HG03342 (cell line): ENCODE measurements at regions not wholly inside any gene's neighbourhood (a gene's known extent, or its start where the extent isn't known, plus 50 kb on each side); places are given as distances from the start of the nearest gene placed in this dataset.
A peak's percentile ranks its signal among the peaks of the same experiment; 100 is the strongest.
"Not testable (repeated sequence)": the region's sequence is repeated elsewhere in the genome, so short reads cannot be mapped to it uniquely, and the experiment has no call there.

ENCODE experiments used
- ATAC-seq: cut with Tn5 transposase; IDR thresholded peaks from one replicate; pipeline ENCODE4 v1.9.1; 2021; ENCODE audit warnings: mild to moderate bottlenecking, moderate library complexity; ENCODE audit not compliant: unreplicated experiment

GRCh38 chr4:116180157-116180601, 905.2 kb downstream of the TRAM1L1 start:
- ATAC-seq: peak; percentile 44

- not testable (repeated sequence) for ATAC-seq
Observed at GRCh38 chr4:116151371-116151770, 934.0 kb downstream of the TRAM1L1 start.

- no peak for ATAC-seq
Observed at GRCh38 chr4:116150152-116150551, 935.2 kb downstream of the TRAM1L1 start.

- ATAC-seq: no peak
Observed at GRCh38 chr4:116143198-116143597, 942.2 kb downstream of the TRAM1L1 start.

GRCh38 chr4:116132946-116133345, 952.4 kb downstream of the TRAM1L1 start:
- no peak for ATAC-seq

GRCh38 chr4:116126794-116127193, 958.6 kb downstream of the TRAM1L1 start:
- no peak for ATAC-seq

GRCh38 chr4:116122124-116122523, 963.3 kb downstream of the TRAM1L1 start:
- ATAC-seq: no peak

- no peak for ATAC-seq
Observed at GRCh38 chr4:116118221-116118620, 967.2 kb downstream of the TRAM1L1 start.

- ATAC-seq: not testable (repeated sequence)
Observed at GRCh38 chr4:116112861-116113260, 972.5 kb downstream of the TRAM1L1 start.

GRCh38 chr4:116110713-116111112, 974.7 kb downstream of the TRAM1L1 start:
- no peak for ATAC-seq

- no peak for ATAC-seq
Observed at GRCh38 chr4:116108606-116109005, 976.8 kb downstream of the TRAM1L1 start.

- no peak for ATAC-seq
Observed at GRCh38 chr4:116101321-116101720, 984.1 kb downstream of the TRAM1L1 start.

- no peak for ATAC-seq
Observed at GRCh38 chr4:116099596-116099995, 985.8 kb downstream of the TRAM1L1 start.

GRCh38 chr4:116097353-116097752, 983.9 kb upstream of the NDST4 start:
- ATAC-seq: not testable (repeated sequence)

- no peak for ATAC-seq
Observed at GRCh38 chr4:116092961-116093360, 979.5 kb upstream of the NDST4 start.

- ATAC-seq: no peak
Observed at GRCh38 chr4:116088771-116089170, 975.4 kb upstream of the NDST4 start.

GRCh38 chr4:116082808-116083366, 969.5 kb upstream of the NDST4 start:
- peak; percentile 55 for ATAC-seq

GRCh38 chr4:116073051-116073450, 959.6 kb upstream of the NDST4 start:
- no peak for ATAC-seq

- ATAC-seq: no peak
Observed at GRCh38 chr4:116070283-116070682, 956.9 kb upstream of the NDST4 start.

GRCh38 chr4:116066711-116067245, 953.4 kb upstream of the NDST4 start:
- no peak for ATAC-seq

- no peak for ATAC-seq
Observed at GRCh38 chr4:116064331-116064730, 950.9 kb upstream of the NDST4 start.

- no peak for ATAC-seq
Observed at GRCh38 chr4:116059361-116059760, 945.9 kb upstream of the NDST4 start.

- ATAC-seq: no peak
Observed at GRCh38 chr4:116058129-116058528, 944.7 kb upstream of the NDST4 start.
